MCF 10A (cell line): ENCODE measurements at regions not wholly inside any gene's neighbourhood (a gene's known extent, or its start where the extent isn't known, plus 50 kb on each side); places are given as distances from the start of the nearest gene placed in this dataset.

Source experiments
- BruUV-seq: library from RNA; stranded (reverse); fragments of 400-500 nt; replicated peaks from 2 replicates; lab custom pipeline; 2021; lab: Mats Ljungman, UMichigan
- CTCF ChIA-PET: fragments of 300-600 bp; sonication (Branson Sonifier 250); formaldehyde crosslinking; extraction: SDS; loops from one replicate; lab custom pipeline; 2021; ENCODE audit warnings: antibody characterized with exemption, inconsistent platforms; lab: Yijun Ruan, JAX
- POLR2A ChIA-PET: fragments of 300-600, 350-650 bp; sonication (Branson Sonifier 250); formaldehyde crosslinking; extraction: SDS; loops from one replicate; lab custom pipeline; 2020; ENCODE audit warnings: antibody characterized with exemption, inconsistent platforms; lab: Yijun Ruan, JAX
- DNase-seq: peaks from one replicate; pipeline ENCODE4 v3.0.0-alpha.2; 2018; ENCODE audit not compliant: unreplicated experiment
- H3K27ac Mint-ChIP-seq: one replicate; pipeline ENCODE4 v1.8.0; 2022; ENCODE audit warnings: mild to moderate bottlenecking, low read depth, mixed read lengths; ENCODE audit not compliant: unreplicated experiment
- H3K27me3 Mint-ChIP-seq: one replicate; pipeline ENCODE4 v1.8.0; 2022; ENCODE audit warnings: mixed read lengths; ENCODE audit not compliant: insufficient read depth, unreplicated experiment
- H3K36me3 Mint-ChIP-seq: one replicate; pipeline ENCODE4 v1.8.0; 2022; ENCODE audit warnings: mild to moderate bottlenecking, moderate library complexity, mixed read lengths; ENCODE audit not compliant: insufficient read depth, unreplicated experiment
- H3K4me1 Mint-ChIP-seq: one replicate; pipeline ENCODE4 v1.8.0; 2022; ENCODE audit warnings: mixed read lengths; ENCODE audit not compliant: insufficient read depth, unreplicated experiment
- H3K4me3 Mint-ChIP-seq: one replicate; pipeline ENCODE4 v1.8.0; 2022; ENCODE audit warnings: mild to moderate bottlenecking, moderate library complexity, mixed read lengths; ENCODE audit not compliant: unreplicated experiment
- H3K9me3 Mint-ChIP-seq: one replicate; pipeline ENCODE4 v1.8.0; 2022; ENCODE audit warnings: mixed read lengths; ENCODE audit not compliant: unreplicated experiment
- CTCF ChIP-seq: fragments of 200-600 bp; IDR thresholded peaks from one replicate; pipeline ENCODE4 v1.8.0; 2022; ENCODE audit warnings: antibody characterized with exemption, mild to moderate bottlenecking; ENCODE audit not compliant: unreplicated experiment
- intact Hi-C: fragments of 100-400 bp; cut with micrococcal nuclease; formaldehyde crosslinking; loops from 2 replicates; pipeline ENCODE4 v1.14.1; 2022

GRCh38 chr4:59825104-59825503 lies 1375.0 kb upstream of the ADGRL3 start:
- H3K4me1 Mint-ChIP-seq: no peaks in the 10 kb centered on the region
- CTCF ChIA-PET: no interaction called here
- H3K9me3 Mint-ChIP-seq: no peaks in the 10 kb centered on the region
- no peak for TF ChIP-seq CTCF
- no peaks in the 10 kb centered on the region for H3K27me3 Mint-ChIP-seq
- intact Hi-C loops: no loop called here
- H3K36me3 Mint-ChIP-seq: no peaks in the 10 kb centered on the region
- POLR2A ChIA-PET: no interaction called here
- DNase-seq: no peak
- no peak overlapping the region for H3K4me3 Mint-ChIP-seq
- no peak overlapping the region for H3K27ac Mint-ChIP-seq
- no TSS peak for BruUV-seq

GRCh38 chr4:59831746-59832145 lies 1368.4 kb upstream of the ADGRL3 start:
- POLR2A ChIA-PET: no interaction called here
- H3K4me3 Mint-ChIP-seq: no peak overlapping the region
- H3K27ac Mint-ChIP-seq: no peak overlapping the region
- H3K9me3 Mint-ChIP-seq: no peaks in the 10 kb centered on the region
- no peaks in the 10 kb centered on the region for H3K27me3 Mint-ChIP-seq
- TF ChIP-seq CTCF: no peak
- H3K36me3 Mint-ChIP-seq: no peaks in the 10 kb centered on the region
- CTCF ChIA-PET: no interaction called here
- no TSS peak for BruUV-seq
- no peak for DNase-seq
- no peaks in the 10 kb centered on the region for H3K4me1 Mint-ChIP-seq
- intact Hi-C loops: no loop called here

GRCh38 chr4:59834943-59835342 lies 1365.2 kb upstream of the ADGRL3 start:
- BruUV-seq: no TSS peak
- no peaks in the 10 kb centered on the region for H3K4me1 Mint-ChIP-seq
- no peaks in the 10 kb centered on the region for H3K36me3 Mint-ChIP-seq
- DNase-seq: no peak
- ChIA-PET POLR2A (no interaction called here), CTCF (no interaction called here)
- H3K27me3 Mint-ChIP-seq: no peaks in the 10 kb centered on the region
- H3K4me3 Mint-ChIP-seq: no peak overlapping the region
- H3K27ac Mint-ChIP-seq: no peak overlapping the region
- no peak for TF ChIP-seq CTCF
- intact Hi-C loops: no loop called here
- H3K9me3 Mint-ChIP-seq: no peaks in the 10 kb centered on the region

GRCh38 chr4:59837751-59838150 lies 1362.4 kb upstream of the ADGRL3 start:
- no peaks in the 10 kb centered on the region for H3K36me3 Mint-ChIP-seq
- H3K4me1 Mint-ChIP-seq: no peaks in the 10 kb centered on the region
- no peak overlapping the region for H3K4me3 Mint-ChIP-seq
- CTCF ChIA-PET: interaction anchor here (0.6 kb wide), 1 partner anchor 186 kb away, joined by 3 read pairs; no protein-coding TSS in a partner anchor
- no peaks in the 10 kb centered on the region for H3K27me3 Mint-ChIP-seq
- no peak for DNase-seq
- POLR2A ChIA-PET: no interaction called here
- no peak for TF ChIP-seq CTCF
- BruUV-seq: no TSS peak
- no peak overlapping the region for H3K27ac Mint-ChIP-seq
- no peaks in the 10 kb centered on the region for H3K9me3 Mint-ChIP-seq
- intact Hi-C loops: no loop called here
